A549 (cell line): ENCODE measurements at regions not wholly inside any gene's neighbourhood (a gene's known extent, or its start where the extent isn't known, plus 50 kb on each side); places are given as distances from the start of the nearest gene placed in this dataset.
"Not testable (repeated sequence)": the region's sequence is repeated elsewhere in the genome, so short reads cannot be mapped to it uniquely, and the experiment has no call there.

Experiments
- ATAC-seq, 2 experiments: fragments of 200-7000 bp in 1 of 2; fragments of >200 bp in 1 of 2; cut with Nextera tagmentation in 1 of 2; cut with Tn5 transposase in 1 of 2; 3 replicates each; pipeline versions ENCODE4 v1.8.0 to v1.9.1; 2018 to 2020; ENCODE audit warnings: mild to moderate bottlenecking in 1 of 2, moderate library complexity in 1 of 2
- CTCF ChIA-PET: fragments of 300-600 bp; sonication (Branson Sonifier 250); formaldehyde crosslinking; extraction: SDS; loops from one replicate; lab custom pipeline; 2021; ENCODE audit warnings: antibody characterized with exemption, inconsistent platforms; lab: Yijun Ruan, JAX
- POLR2A ChIA-PET: fragments of 350-600 bp; formaldehyde crosslinking; extraction: SDS; loops from one replicate; lab custom pipeline; 2021; ENCODE audit warnings: antibody characterized with exemption, inconsistent platforms; lab: Yijun Ruan, JAX
- DNase-seq, 2 experiments: peaks; one replicate each; pipeline versions ENCODE4 v3.0.0 to v3.0.0-alpha.2; 2011 to 2016; ENCODE audit warnings: low read depth in 1 of 2, low spot score in 1 of 2
- FAIRE-seq: peaks from 2 replicates; lab custom pipeline; 2011; peaks lifted over from hg19 to GRCh38; lab: Jason Lieb, UNC
- H3K27ac ChIP-seq, 2 experiments: fragments of >200 bp; sonication (Bioruptor Twin); formaldehyde crosslinking; 3 replicates each; pipeline ENCODE4 v1.5.1; 2016 to 2017
- H3K4me1 ChIP-seq: fragments of >200 bp; sonication (Bioruptor Twin); formaldehyde crosslinking; 3 replicates; pipeline ENCODE4 v1.6.1; 2016
- H3K4me2 ChIP-seq: fragments of >200 bp; sonication (Bioruptor Twin); formaldehyde crosslinking; 3 replicates; pipeline ENCODE4 v1.6.1; 2016
- H3K4me3 ChIP-seq: fragments of >200 bp; sonication (Bioruptor Twin); formaldehyde crosslinking; 3 replicates; pipeline ENCODE4 v1.5.1; 2016
- H3K9me3 ChIP-seq: fragments of >200 bp; sonication (Bioruptor Twin); formaldehyde crosslinking; 3 replicates; pipeline ENCODE4 v1.6.1; 2016
- CBX2 ChIP-seq: fragments of 200-600 bp; sonication (generic); IDR thresholded peaks from 2 replicates; pipeline ENCODE4 v1.6.1; 2016; ENCODE audit warnings: low read depth, mild to moderate bottlenecking, borderline replicate concordance
- CEBPB ChIP-seq, 2 experiments: fragments of >200 bp in 1 of 2; sonication (Bioruptor Twin) in 1 of 2; formaldehyde crosslinking in 1 of 2; IDR thresholded peaks; 2 replicates each; pipeline ENCODE4 v1.6.1; 2012 to 2016
- FOSB ChIP-seq: fragments of 250-450 bp; sonication (Bioruptor Pico); IDR thresholded peaks from 2 replicates; pipeline ENCODE4 v1.5.0; 2020; ENCODE audit warnings: mild to moderate bottlenecking, moderate library complexity
- FOSL2 ChIP-seq, 2 experiments: fragments of 450-650 bp in 1 of 2; fragments of >200 bp in 1 of 2; sonication (Bioruptor Twin) in 1 of 2; formaldehyde crosslinking; IDR thresholded peaks; 2 replicates each; pipeline versions ENCODE4 v1.5.0 to v1.6.1; 2016 to 2020; ENCODE audit warnings: mild to moderate bottlenecking in 1 of 2, moderate library complexity in 1 of 2
- FOXS1 ChIP-seq: fragments of 250-450 bp; sonication (Bioruptor Pico); IDR thresholded peaks from 2 replicates; pipeline ENCODE4 v1.5.0; 2020; ENCODE audit warnings: mild to moderate bottlenecking, moderate library complexity
- GATA3 ChIP-seq: IDR thresholded peaks from 2 replicates; pipeline ENCODE4 v1.6.1; 2012; ENCODE audit warnings: borderline replicate concordance
- HOXB13 ChIP-seq: fragments of 250-450 bp; sonication (Bioruptor Pico); IDR thresholded peaks from 2 replicates; pipeline ENCODE4 v1.5.0; 2020; ENCODE audit warnings: low read depth, mild to moderate bottlenecking, moderate library complexity
- JUN ChIP-seq, 2 experiments: fragments of >200 bp; sonication (Bioruptor Twin); formaldehyde crosslinking; IDR thresholded peaks; 2 replicates in 1 of 2; 3 replicates in 1 of 2; pipeline ENCODE4 v1.6.1; 2016 to 2017
- JUNB ChIP-seq: fragments of >200 bp; sonication (Bioruptor Twin); formaldehyde crosslinking; IDR thresholded peaks from 2 replicates; pipeline ENCODE4 v1.6.1; 2016
- KDM1A ChIP-seq: fragments of 200-600 bp; sonication (generic); IDR thresholded peaks from 2 replicates; pipeline ENCODE4 v1.6.1; 2016; ENCODE audit warnings: low read depth, mild to moderate bottlenecking
- MAZ ChIP-seq: fragments of 150-350 bp; IDR thresholded peaks from 2 replicates; pipeline ENCODE4 v1.6.1; 2014; ENCODE audit warnings: antibody characterized with exemption, low read depth, low read length, borderline replicate concordance
- NPAS2 ChIP-seq: fragments of 250-450 bp; sonication (Bioruptor Pico); IDR thresholded peaks from 2 replicates; pipeline ENCODE4 v1.8.0; 2022; ENCODE audit warnings: mild to moderate bottlenecking, moderate library complexity, borderline replicate concordance
- PBX3 ChIP-seq: IDR thresholded peaks from 2 replicates; pipeline ENCODE4 v1.6.1; 2012
- RAD21 ChIP-seq, 2 experiments: fragments of >200 bp in 1 of 2; sonication (Bioruptor Twin) in 1 of 2; formaldehyde crosslinking in 1 of 2; IDR thresholded peaks in 1 of 2; conservative IDR thresholded peaks in 1 of 2; 2 replicates in 1 of 2; 3 replicates in 1 of 2; pipeline ENCODE4 v1.6.1; 2012 to 2018; ENCODE audit warnings: inconsistent platforms in 1 of 2
- RNF2 ChIP-seq: fragments of 200-600 bp; sonication (generic); IDR thresholded peaks from 2 replicates; pipeline ENCODE4 v1.6.1; 2016; ENCODE audit warnings: low read depth, mild to moderate bottlenecking, antibody characterized with exemption, moderate library complexity, borderline replicate concordance
- SMC3 ChIP-seq: fragments of >200 bp; sonication (Bioruptor Twin); formaldehyde crosslinking; IDR thresholded peaks from 3 replicates; pipeline ENCODE4 v1.6.1; 2018; ENCODE audit warnings: inconsistent platforms
- TP53 ChIP-seq: fragments of 250-450 bp; sonication (Bioruptor Pico); IDR thresholded peaks from 2 replicates; pipeline ENCODE4 v1.5.0; 2021; ENCODE audit warnings: mild to moderate bottlenecking, moderate library complexity
- ZNF302 ChIP-seq: fragments of 250-450 bp; sonication (Bioruptor Pico); IDR thresholded peaks from 2 replicates; pipeline ENCODE4 v1.9.0; 2021; ENCODE audit warnings: inconsistent platforms, mild to moderate bottlenecking, moderate library complexity
- WGBS: methylation state at CpG from one replicate; pipeline ENCODE4 v1.1.6; 2017; ENCODE audit errors: missing lambda C conversion rate; 5-methylcytosine and 5-hydroxymethylcytosine counted together
- TF ChIP-seq, protein P1 (sequence below): fragments of 200-600 bp; sonication (generic); IDR thresholded peaks from 2 replicates; pipeline ENCODE4 v1.6.1; 2016; ENCODE audit warnings: antibody characterized with exemption, mild to moderate bottlenecking, moderate library complexity
- TF ChIP-seq, protein P2 (sequence below): fragments of >200 bp; sonication (Bioruptor Twin); formaldehyde crosslinking; IDR thresholded peaks from 3 replicates; pipeline ENCODE4 v1.6.1; 2016

DNA sequence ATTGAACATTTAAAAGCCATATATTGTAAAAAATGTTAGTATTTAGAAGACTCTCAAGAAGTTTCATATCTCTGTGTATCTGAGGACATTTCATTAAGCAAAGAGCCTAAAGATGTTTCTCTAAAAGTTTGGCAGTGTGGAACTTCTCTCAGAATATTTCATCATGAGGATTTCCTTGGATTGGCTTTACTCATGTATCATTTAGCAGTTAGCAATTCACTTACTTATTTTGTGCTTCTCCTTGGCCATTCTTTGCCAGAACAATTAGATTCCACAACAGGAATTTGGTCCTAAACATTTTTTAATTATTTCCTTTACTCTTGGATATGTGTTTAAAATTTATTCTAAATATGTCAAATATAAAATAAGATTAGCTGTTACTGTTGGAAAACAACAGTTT lies 345.0 kb upstream of the LRRTM4 start (continued):
- TF ChIP-seq, protein P1, sequence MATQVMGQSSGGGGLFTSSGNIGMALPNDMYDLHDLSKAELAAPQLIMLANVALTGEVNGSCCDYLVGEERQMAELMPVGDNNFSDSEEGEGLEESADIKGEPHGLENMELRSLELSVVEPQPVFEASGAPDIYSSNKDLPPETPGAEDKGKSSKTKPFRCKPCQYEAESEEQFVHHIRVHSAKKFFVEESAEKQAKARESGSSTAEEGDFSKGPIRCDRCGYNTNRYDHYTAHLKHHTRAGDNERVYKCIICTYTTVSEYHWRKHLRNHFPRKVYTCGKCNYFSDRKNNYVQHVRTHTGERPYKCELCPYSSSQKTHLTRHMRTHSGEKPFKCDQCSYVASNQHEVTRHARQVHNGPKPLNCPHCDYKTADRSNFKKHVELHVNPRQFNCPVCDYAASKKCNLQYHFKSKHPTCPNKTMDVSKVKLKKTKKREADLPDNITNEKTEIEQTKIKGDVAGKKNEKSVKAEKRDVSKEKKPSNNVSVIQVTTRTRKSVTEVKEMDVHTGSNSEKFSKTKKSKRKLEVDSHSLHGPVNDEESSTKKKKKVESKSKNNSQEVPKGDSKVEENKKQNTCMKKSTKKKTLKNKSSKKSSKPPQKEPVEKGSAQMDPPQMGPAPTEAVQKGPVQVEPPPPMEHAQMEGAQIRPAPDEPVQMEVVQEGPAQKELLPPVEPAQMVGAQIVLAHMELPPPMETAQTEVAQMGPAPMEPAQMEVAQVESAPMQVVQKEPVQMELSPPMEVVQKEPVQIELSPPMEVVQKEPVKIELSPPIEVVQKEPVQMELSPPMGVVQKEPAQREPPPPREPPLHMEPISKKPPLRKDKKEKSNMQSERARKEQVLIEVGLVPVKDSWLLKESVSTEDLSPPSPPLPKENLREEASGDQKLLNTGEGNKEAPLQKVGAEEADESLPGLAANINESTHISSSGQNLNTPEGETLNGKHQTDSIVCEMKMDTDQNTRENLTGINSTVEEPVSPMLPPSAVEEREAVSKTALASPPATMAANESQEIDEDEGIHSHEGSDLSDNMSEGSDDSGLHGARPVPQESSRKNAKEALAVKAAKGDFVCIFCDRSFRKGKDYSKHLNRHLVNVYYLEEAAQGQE: no peak

DNA sequence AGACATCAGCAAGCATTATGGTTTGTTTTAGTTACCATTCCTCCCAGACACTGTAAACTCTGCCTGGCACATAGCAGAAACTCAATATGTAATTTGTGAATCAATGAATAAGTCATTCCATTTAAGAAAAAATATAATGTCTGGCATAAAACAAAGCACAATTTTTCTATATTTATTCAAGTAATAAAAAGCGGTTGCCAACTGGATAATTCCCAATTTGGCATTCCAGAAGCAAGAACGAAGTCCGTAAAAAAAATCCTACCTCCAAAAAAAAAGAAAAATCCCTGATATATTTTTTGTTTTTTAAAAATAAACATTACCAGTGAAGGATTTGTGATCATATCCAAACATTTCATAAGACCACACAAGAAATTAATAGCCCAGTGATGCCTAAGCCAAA lies 351.3 kb upstream of the LRRTM4 start:
- Histone ChIP-seq H3K4me3 (no peak overlapping the region), H3K4me2 (no peak overlapping the region), H3K4me1 (no peaks in the 10 kb centered on the region), H3K27ac (no peak overlapping the region)
- WGBS: 35% methylated on average over 3 of the region's 3 CpGs
- no peak for FAIRE-seq
- CTCF ChIA-PET: no interaction called here
- TF ChIP-seq MAZ: no peak
- TF ChIP-seq FOSL2 (IDR thresholded peaks at IDR 0.05): no peak
- no peak for TF ChIP-seq FOSL2 (CRISPR knock-in tag; IDR thresholded peaks at IDR 0.05)
- TF ChIP-seq GATA3: no peak
- no peak for TF ChIP-seq JUN (IDR thresholded peaks at IDR 0.05)
- no peak for TF ChIP-seq CBX2
- TF ChIP-seq RNF2: no peak
- no peak for TF ChIP-seq HOXB13 (CRISPR knock-in tag)
- TF ChIP-seq, protein P2, sequence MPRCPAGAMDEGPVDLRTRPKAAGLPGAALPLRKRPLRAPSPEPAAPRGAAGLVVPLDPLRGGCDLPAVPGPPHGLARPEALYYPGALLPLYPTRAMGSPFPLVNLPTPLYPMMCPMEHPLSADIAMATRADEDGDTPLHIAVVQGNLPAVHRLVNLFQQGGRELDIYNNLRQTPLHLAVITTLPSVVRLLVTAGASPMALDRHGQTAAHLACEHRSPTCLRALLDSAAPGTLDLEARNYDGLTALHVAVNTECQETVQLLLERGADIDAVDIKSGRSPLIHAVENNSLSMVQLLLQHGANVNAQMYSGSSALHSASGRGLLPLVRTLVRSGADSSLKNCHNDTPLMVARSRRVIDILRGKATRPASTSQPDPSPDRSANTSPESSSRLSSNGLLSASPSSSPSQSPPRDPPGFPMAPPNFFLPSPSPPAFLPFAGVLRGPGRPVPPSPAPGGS: no peak
- no peak for TF ChIP-seq JUNB
- no peak for TF ChIP-seq CEBPB (IDR thresholded peaks at IDR 0.05)
- no peak for TF ChIP-seq FOXS1 (CRISPR knock-in tag)
- TF ChIP-seq ZNF302: no peak
- no peak for TF ChIP-seq FOSB (CRISPR knock-in tag)
- TF ChIP-seq, all 56 proteins: peak for 0
- DNase-seq (no peak), ATAC-seq (no peak)
- POLR2A ChIA-PET: no interaction called here
- peaks cover 9% of the 10 kb centered on the region; the same call in 1 of the 3 replicates for H3K9me3 ChIP-seq

DNA sequence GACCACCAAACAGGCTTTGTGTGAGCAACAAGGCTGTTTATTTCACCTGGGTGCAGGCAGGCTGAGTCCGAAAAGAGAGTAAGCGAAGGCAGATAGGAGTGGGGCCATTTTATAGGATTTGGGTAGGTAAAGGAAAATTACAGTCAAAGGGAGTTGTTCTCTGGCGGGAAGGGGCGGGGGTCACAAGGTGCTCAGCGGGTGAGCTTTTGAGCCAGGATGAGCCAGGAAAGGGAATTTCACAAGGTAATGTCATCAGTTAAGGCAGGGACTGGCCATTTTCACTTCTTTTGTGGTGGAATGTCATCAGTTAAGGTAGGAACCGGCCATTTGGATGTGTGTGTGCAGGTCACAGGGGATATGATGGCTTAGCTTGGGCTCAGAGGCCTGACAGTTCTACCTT lies 378.0 kb upstream of the LRRTM4 start:
- H3K4me3 ChIP-seq, H3K4me1 ChIP-seq, FAIRE-seq, H3K9me3 ChIP-seq, H3K27ac ChIP-seq, POLR2A ChIA-PET, ATAC-seq, CTCF ChIA-PET, H3K4me2 ChIP-seq, DNase-seq: not testable (repeated sequence)
- 11% methylated on average over 6 of the region's 6 CpGs for WGBS

- no peak for DNase-seq
- ChIA-PET CTCF (no interaction called here), POLR2A (no interaction called here)
- FAIRE-seq: no peak
- ATAC-seq: no peak
- Histone ChIP-seq H3K4me2 (no peak overlapping the region), H3K27ac (no peak overlapping the region), H3K9me3 (0 out of 3 replicates have a peak, but pooled peaks cover 10% of the 10 kb centered on the region), H3K4me3 (no peak overlapping the region), H3K4me1 (no peaks in the 10 kb centered on the region)
- 2% methylated on average over 3 of the region's 3 CpGs for WGBS
- TF ChIP-seq PBX3 (no peak), RAD21 (conservative IDR thresholded peaks at IDR 0.05 in 1 of 2, IDR thresholded peaks at IDR 0.05 in 1 of 2) (no peak), ZNF302 (no peak), CEBPB (IDR thresholded peaks at IDR 0.05) (no peak), JUNB (no peak), NPAS2 (no peak), SMC3 (no peak), KDM1A (no peak), FOSL2 (IDR thresholded peaks at IDR 0.05) (no peak), FOSL2 (CRISPR knock-in tag; IDR thresholded peaks at IDR 0.05) (no peak), MAZ (no peak), TP53 (CRISPR knock-in tag) (no peak)
- TF ChIP-seq, all 56 proteins: peak for 0
Observed at GRCh38 chr2:77910136-77910535, 388.0 kb upstream of the LRRTM4 start.
